ENCODE measurements at regions not wholly inside any gene's neighbourhood (a gene's known extent, or its start where the extent isn't known, plus 50 kb on each side); places are given as distances from the start of the nearest gene placed in this dataset.
"Not testable (repeated sequence)": the region's sequence is repeated elsewhere in the genome, so short reads cannot be mapped to it uniquely, and the experiment has no call there.

- DNase-seq: no peak
Measured at GRCh38 chr11:28956446-28956845, 848.3 kb downstream of the METTL15 start.

- DNase-seq: no peak
Measured at GRCh38 chr11:28951191-28951590, 843.0 kb downstream of the METTL15 start.

DNA sequence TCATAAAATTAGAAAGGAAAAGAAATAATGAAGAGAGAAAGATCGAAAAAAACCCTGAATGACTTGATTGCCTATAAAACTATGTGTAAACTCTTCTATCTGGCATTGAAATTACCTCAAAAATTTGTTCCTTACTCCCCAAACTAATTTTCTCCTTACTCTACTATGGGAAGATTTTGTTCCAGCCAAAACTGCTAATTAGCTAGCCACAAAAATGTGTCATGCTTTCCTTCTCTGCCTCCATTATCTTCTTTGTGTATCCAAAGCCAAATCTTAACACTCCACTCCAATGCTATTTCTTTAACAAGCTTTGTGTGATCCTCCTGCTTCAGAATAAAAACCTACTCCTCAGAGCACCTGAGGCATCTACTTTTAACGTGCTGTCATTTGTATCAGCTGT lies 831.2 kb downstream of the METTL15 start:
- no peak for DNase-seq

- DNase-seq: no peak
Measured at GRCh38 chr11:28938091-28938490, 829.9 kb downstream of the METTL15 start.

DNA sequence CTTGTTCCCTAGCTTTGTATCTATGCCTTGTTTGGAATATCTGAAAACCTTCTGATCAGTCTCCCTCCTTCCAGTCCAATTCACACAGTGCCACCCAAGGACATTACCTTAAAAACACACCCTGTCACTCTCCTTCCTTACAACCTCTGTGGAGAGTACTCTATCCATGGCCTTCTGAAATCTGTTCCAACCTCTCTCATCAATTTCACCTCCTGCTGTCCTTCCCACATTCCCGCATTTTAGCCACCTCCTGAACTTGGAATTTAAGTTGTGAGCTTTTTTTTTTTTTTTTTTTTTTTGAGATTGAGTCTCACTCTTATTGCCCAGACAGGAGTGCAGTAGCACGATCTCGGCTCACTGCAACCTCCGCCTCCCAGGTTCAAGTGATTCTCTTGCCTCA lies 824.8 kb downstream of the METTL15 start:
- no peak for DNase-seq

DNA sequence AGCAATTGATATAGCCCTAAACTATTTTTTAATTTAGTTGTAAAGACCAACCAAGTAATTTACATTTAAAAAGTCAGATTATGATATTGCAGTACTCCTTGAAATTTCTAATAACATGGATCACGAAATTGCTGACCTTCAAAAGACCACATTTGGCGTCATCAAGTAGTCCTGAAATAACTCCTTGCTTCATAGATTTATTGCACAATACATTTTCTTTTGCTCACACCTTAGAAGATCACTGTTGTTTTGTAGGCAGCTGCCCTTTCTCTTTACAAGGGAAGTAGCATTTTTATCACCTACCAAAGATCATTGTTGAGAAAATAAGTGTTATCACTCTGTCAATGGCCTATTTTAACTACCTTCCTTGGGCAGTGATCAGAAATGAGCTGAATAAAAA lies 815.8 kb downstream of the METTL15 start:
- no peak for DNase-seq

DNA sequence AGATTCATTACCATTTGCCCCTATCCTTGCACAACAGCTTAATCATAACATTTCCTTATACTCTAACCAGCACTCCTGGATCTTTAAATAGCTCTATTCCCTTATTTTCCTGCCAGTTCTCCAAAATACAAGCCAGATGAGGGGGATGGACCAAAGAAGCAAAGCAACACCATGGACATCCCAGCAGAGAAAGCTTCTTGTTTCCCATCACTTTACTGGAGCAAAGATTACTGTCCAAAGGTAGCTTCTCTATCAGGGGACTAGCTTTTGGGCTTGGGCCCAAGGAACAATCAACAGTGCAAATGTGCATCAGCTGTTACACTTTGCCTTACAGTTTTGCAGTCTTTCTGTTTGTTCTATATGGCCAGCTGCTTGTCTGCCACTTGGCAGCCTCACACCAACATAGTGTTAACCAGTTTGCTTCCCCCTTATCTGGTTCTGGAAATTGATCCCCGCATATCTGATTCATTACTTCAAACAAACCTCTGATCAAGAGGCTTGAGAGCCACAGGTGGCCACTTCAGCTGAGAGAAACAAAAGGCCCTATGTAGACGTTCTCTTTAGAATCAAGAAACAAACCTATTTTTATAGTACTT lies 814.3 kb downstream of the METTL15 start:
- no peak for DNase-seq

DNA sequence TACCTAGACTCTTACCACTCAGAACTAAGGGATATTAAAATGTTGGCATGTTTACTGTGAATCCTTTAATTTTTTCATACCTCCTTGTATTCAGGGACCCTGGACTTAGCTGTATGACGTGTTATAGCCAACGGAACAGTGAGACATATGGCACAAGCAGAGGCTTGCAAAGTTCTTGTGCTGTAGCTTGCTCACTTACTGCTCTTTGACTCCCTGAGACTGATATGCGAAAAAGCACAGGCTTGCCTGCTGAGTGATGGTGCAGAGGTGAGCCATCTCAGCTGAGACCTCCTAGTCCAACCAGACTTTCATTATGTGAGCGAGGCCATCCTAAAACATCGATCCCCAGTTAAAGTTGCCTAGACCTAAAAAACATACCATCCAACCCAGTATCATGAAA lies 811.0 kb downstream of the METTL15 start:
- no peak for DNase-seq

GRCh38 chr11:28913883-28914282 lies 805.7 kb downstream of the METTL15 start:
- no peak for DNase-seq

- DNase-seq: no peak
Measured at GRCh38 chr11:28911829-28912228, 803.6 kb downstream of the METTL15 start.

DNA sequence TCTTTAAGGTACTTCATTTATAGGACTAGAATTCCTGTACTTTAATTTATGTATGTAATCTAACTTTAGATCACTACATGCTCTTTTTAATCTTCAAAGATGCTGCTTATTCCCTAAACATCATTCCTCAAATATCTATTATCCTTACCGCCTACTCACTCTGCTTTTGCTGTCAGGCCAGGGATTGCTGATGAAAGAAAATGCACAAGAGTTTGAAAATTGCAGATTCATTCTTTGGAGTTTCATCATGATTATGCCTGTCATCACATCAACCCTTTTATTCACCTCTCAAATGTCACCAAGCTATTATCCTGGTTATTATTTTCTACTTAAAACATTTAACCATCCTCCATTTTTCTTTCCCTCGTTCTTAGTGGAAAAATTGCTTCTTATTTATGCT lies 802.7 kb downstream of the METTL15 start:
- no peak for DNase-seq

DNA sequence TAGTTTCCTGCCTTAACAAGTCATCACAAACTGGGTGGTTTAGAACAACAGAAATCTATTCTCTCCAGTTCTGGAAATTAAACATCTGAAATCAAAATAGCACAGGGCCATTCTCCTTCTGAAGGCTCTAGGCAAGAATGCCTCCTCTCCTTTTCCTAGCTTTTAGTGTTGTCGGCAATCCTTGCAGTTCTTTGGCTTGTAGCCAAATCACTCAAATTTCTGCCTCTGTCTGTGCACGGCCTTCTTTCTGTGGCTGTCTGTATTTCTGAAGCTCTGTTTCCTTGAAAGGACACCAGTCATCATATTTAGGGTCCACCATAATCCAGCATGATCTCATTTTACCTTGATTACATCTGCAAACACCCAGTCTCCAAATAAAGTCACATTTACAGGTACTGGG lies 795.5 kb downstream of the METTL15 start:
- DNase-seq: no peak

DNA sequence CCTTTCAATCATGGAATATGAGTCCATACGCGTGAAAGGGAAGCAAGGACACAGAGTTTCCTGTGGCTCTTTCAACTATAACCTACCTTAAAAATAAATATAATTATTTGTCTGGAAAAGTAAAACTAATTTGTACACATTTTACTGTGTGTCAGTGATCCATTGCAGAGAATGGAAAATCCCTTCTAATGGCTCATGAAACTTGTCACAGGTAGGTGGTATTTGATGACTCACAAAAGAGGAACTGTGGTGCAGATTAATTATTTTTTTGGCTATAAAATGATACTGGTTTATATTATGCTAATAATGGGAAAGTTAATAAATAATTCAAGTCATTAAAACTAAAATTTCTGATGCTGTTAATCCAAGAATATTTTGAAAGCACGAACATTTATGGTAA lies 792.2 kb downstream of the METTL15 start:
- no peak for DNase-seq

DNA sequence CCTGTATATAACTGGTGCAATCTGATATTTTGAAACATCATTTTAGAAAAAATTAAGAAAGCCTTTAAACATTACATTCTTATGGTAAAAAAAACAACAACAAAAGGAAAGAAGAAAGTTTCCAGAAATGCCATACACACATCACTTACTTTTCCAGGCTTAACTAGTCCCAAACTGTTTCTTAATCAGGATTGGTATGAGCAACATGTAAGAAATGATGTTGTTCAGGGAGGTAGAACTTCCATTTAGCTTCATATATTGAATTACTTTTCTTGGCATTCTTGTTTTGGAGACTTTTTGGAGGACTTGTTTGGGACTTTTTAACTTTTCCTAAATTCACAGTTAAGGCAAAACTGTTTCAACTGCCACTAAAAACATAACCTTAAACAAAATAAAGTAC lies 791.5 kb downstream of the METTL15 start:
- DNase-seq: no peak

- not testable (repeated sequence) for DNase-seq
Measured at GRCh38 chr11:28890601-28891040, 782.4 kb downstream of the METTL15 start.

- no peak for DNase-seq
Measured at GRCh38 chr11:28887681-28888080, 779.5 kb downstream of the METTL15 start.

DNA sequence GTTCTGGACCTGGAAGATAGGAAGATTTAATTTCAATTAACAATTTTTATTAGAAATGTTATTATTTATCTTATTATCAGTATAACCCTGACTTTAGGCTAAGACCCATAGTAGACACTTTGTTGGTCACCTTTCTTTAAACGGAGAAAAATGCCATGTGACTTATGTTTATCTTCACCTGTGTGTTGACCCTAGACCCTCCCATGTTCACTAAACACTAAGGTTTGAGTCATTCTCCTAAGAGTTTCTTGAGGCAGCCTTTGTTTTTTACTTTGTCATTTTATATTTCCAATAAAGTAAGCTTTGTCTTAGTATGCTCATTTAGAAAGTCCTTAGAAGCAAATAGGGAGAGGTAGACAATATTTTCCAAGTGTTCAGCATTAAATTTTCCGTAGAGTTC lies 771.7 kb downstream of the METTL15 start:
- no peak for DNase-seq

GRCh38 chr11:28878025-28878424 lies 769.8 kb downstream of the METTL15 start:
- DNase-seq: no peak

DNA sequence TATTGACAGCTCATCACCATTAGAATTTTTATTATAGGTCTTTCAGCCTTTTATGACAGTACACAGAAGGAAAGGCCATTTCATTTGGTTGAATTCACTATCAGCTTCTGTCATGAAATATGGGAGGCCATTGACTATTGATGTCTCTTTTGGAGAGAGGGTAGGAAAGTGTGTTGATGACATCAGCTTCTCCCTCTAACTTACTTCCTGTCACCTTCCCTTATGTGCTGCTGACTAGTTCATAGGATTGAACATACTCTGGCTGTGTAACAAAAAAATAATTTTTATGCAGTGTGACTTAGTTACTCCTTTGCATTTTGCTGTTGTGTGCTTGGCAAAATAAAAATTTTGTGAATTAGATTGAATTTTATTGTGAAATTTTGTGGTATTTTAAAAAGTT lies 769.2 kb downstream of the METTL15 start:
- no peak for DNase-seq

DNA sequence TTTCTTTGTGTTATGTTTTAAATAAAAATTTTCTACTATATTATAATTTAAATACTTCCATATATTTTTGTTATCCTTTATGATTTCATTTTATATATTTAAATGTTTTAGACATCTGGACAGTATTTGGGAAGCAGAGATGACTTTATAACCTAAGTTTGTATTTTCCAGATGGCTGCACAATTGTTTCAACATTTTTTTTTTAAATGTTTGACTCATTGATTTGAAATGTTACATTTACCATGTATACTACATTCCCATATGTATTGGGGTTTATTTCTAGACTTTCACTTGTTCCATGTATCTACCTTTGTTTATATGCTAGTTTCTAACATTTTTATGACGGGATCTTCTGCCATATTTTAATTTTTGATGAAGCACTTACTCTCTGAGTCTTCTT lies 766.5 kb downstream of the METTL15 start:
- DNase-seq: no peak

GRCh38 chr11:28871090-28871489 lies 762.9 kb downstream of the METTL15 start:
- no peak for DNase-seq

- DNase-seq: no peak
Measured at GRCh38 chr11:28863422-28863821, 755.2 kb downstream of the METTL15 start.

DNA sequence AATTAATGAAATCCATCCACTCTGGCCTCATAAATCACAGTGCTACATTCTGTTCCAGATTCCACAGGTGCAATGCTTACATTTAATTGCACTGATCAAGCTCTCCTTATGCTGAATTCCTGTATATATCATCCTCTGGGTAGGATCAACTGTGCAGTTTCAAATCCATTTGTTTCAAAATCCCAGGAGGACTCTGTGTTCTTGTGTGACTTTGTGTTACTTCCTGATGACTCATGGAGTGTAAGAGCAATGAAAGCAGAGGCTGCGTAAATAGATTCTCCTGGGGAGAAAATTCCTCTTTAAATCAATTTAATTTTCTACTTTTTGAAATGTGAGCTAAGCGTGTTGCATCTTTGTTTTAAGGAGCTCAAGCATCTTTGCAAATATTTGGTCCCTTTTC lies 752.7 kb downstream of the METTL15 start:
- no peak for DNase-seq

- no peak for DNase-seq
Measured at GRCh38 chr11:28858076-28858475, 749.9 kb downstream of the METTL15 start.

- no peak for DNase-seq
Measured at GRCh38 chr11:28849053-28849452, 740.9 kb downstream of the METTL15 start.

DNA sequence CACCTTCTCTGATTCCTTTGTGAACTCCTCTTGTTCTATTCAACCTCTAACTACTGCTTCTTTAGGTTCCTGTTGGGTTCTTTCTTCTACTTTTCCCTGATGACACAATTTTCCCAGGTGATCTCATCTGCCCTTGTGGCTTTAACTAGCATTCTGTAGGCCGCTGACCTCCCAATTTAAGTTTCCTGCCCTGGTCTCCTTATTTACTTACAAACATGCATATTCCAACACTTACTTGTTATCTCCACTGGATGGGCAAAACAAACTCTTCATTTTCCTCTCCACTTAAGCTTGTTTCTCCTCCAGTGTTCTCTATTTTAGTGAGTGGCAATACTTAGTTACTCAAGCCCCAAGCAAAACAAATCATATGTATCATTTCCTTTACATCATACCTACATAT lies 734.5 kb downstream of the METTL15 start:
- DNase-seq: no peak
